HG03575 (cell line): ENCODE measurements at regions not wholly inside any gene's neighbourhood (a gene's known extent, or its start where the extent isn't known, plus 50 kb on each side); places are given as distances from the start of the nearest gene placed in this dataset.

Experiments
- ATAC-seq: cut with Tn5 transposase; IDR thresholded peaks from one replicate; pipeline ENCODE4 v1.9.1; 2021; ENCODE audit not compliant: unreplicated experiment, insufficient number of reproducible peaks, low FRiP score; ENCODE audit errors: extremely low read depth

DNA sequence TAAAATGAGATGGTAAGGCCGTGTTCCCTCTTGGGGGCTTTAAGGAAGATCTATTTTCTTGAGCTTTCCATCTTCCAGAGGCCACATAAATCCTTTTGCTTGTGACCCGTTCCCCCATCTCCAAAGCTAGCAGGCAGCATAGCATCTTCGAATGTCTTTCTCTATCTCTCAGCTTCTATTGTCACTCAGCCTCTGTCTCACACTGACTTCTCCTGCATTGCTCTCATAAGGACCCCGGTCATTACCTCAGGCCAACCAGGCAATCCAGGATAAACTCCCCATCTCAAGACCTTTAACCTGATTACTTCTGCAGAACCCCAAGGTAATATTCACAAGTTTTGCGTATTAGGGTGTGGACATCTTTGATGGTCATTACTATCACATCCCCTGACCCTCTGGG lies 250.3 kb upstream of the SOX2 start:
- no peak for ATAC-seq

DNA sequence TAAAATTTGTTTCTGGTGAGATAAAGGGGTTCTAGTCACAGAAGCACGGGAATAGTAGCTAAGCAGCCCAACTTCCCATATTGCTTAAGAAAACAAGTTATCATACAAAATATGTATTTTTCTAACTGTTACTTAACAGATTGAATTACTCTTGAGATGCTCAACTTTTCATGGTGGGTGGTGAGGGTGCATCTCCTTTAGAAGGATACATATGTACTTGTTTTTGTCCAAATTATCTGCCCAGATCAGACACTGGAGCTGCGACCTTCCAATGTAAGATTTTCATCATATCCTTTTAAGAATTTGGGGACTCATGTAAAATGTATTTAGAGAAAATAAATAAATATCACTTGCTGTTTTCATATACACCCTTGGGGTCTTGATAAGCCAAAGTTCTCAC lies 252.2 kb upstream of the SOX2 start:
- no peak for ATAC-seq

DNA sequence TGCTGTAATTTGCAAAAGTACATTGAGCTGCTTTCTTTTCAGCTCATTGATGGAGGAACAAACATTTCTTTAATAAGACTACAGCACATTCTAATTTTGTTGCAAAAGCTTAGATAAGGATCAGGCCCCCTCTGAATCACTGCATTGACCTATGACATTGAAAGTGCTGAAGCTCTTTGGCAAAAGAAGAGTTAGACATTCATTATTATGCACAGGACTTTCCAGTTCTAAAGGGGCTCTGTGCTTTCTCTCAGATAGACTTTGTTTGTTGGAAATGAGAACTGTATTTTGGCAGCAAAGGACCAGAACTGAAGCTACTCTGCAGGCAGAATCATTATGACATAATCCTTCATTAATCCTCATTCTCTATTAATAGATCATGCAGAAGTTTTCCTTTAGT lies 252.9 kb upstream of the SOX2 start:
- ATAC-seq, result no peak

DNA sequence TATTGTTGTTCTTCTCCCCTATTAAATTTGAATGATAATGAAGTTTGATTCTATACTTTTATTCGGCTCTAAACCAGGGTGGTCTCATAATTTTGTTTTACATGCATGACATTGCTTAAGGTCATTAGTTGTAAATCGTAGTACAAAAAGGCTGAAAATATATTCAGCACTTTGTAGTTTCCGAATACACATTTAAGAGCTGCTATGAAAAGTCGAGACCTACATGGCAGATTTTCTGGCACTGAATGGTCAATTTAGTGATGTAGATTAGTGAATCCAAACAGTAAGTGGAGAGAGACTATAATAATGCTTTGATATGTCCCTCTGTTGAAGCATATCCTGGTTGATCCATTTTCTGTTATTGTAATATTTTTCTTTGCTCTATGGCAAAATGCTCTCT lies 254.0 kb upstream of the SOX2 start:
- ATAC-seq, result no peak

DNA sequence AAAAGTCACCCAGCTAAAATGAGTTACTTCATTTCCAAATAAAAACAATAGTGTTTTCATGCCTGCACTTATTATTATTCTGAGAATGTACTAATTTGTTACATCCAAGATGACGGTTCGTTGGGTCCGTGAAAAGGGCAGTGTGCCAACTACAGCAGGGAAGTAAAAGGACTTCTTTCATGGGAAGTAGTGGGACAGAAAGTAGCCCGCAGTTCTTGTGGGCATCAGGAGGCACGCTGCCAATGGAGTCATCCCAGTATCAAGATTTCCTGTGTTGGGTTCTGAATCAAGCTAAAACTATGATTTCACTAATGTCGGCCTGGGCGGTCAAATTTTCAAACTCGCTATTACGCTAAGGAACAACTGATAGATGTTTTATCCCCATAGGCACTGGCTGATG lies 254.5 kb upstream of the SOX2 start:
- no peak for ATAC-seq

DNA sequence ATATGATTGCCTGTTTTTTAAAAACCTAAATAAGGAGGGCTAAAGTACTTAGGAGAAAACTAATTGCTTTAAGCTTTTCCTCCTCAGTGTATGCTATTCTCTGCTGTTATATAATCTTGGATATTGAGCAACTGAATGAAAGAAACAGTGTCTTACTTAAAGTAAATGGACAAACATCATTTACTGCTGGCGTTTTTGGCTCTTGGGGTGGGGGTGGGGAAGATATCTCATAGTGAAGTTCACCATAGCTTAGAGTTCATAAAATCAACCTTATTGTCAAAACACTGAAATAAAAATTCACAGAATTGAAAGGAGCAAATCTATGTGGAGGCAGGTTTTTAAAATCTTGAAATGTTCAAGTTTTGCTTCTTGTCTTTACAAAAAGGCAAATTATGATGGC lies 256.4 kb upstream of the SOX2 start:
- ATAC-seq, result no peak

DNA sequence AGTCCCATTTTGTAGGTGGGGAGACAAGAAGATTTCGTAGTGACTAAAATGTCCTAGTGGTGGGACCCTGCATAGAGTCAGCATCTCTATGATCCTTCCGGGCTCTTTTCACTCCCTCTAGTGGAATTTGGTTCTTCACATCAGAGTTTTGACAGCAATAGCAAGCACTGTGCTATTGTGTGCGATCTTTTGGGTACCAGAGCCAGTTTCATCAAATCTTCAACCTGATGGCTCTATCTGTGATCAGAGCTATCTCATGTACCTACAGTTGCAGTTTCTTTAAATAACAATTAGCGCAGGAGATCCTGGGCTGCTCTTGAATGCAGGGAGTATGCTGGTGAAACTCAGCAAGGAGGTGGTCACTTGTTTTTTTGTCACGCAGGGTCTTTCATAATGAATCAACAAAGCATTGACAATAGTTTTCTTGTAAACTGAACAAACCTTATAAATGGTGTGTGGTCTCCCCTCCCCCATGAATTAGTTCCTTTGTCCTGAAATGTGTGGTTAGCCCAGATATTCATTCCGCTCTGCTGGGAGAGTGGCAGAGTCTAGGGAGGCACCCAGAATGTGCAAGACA lies 257.2 kb upstream of the SOX2 start:
- ATAC-seq, result no peak

DNA sequence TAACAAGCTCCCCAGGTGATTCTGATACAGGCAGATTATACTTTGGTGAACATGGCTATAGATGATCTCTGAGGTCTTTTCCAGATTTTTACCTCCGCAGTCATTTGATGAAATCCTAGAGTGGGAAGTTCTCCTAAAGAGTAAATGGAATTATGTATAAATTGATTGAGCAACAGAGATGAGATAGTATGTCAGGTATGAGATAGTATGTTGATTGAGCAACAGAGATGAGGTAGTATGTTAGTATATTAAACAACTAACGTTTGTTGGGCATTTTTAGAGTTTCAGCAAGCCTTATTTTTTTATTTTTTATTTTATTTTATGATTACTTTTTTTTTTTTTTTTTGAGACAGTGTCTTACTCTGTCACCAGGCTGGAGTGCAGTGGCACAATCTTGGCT lies 265.0 kb upstream of the SOX2 start:
- no peak for ATAC-seq

DNA sequence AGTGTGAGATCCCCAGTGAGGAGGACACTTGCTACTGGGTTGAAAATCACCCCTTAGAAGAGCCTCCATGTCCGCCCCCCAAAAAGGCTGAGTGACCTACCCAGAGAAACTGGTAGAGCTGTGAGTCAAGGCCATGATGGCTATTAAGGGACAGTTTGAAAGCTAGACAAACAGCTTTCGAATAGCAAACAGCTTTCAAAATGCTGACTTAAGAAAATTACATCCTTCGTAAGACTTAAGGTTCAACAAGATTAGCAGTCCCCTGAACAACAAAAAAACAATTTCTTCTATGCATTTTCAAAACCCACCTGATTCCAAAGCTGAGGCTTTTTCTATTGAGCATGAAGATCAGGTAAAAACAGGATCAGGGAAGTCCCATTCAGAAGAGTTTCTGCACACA lies 269.7 kb upstream of the SOX2 start:
- no peak for ATAC-seq

DNA sequence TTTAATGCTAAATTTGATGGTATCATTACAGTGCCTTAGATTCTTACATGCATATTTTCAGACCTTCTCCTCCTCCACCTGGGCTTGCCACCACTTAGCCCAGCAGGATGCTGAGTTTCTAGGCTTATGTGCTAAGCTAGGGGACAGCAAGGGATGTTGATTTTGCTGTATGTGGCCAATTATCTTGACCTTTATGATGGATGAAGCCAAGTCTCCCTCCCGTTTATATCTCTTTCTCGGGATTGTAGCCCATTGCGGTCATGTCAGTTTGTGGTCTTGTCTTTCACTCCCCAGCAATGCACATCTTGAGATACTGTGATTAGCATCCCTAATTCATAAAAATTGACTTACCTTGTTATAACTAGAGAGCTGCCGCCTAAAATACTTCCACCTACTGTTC lies 278.7 kb upstream of the SOX2 start:
- ATAC-seq, result no peak

DNA sequence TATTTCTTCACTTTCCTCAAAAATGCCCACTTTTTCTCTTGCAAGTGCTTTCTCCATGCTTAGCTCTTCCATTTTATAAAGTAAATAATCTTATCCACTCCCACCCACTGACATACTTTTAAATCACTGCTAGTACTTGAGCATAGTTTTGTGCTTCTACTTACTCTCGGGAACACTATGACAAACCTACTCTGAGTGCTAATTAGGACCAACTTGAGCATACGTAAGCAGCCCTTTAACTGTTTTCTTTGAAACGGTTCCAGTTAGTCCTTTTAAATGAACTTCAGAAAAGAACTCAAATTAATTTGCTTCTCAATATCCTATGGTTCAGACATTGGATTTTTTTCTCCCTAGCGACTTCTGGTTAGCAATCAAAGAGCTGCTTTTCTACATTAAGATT lies 280.0 kb upstream of the SOX2 start:
- ATAC-seq, result no peak

DNA sequence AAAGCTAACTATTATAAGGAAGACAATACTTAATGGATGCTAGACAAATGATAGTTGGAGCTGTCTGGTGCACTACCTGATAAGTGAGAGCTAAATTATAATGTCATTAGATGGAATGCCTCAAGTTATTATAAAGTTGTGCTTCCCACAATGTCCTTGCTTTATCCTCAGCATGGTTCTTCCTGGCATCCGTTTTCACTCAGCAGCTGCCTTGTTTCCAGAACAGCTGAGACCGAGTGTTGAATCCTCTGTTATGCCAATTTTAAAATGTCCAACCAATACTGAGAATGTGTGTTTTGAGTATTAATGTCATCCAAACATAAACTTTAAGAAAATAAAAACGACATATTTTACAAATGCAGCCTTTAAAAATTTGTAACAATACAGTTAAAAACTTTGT lies 286.7 kb upstream of the SOX2 start:
- no peak for ATAC-seq

DNA sequence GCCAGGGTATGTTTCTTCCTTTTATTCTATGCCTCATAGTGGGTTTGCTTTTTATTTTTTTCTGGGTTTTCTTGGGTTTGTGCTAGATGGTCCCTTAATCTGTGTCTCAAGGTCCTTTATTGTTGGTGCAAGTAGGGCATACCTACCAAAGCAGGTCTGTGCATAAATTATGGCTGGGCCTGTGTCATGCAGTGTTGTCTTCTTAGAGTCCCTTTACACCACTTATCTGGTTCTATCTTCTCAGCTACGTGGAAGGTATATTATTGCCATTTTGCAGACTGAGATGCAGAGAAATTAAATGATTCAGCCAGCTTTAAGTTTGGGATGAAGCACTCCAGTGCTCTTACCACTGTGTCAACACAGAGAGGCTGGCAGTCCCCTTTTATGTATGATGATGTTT lies 293.5 kb upstream of the SOX2 start:
- no peak for ATAC-seq

DNA sequence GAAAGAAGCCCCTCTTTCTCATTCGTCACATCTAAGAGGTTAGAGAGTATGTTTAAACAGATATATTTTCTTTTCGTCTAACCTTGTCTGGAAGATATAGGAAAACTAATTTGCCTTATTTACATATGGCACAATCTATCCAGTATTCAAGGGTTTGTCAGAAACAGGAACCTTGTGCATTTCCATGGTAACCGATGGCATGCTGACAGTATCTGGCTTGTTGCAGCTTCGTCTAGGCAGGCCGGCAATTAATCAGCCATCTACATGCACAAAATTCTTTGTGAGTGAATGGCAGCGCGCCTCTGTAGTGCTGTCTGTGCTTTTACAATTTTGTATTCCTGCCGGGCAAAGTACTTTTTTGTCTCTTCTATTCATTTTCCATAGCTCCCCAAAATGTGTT lies 294.0 kb upstream of the SOX2 start:
- no peak for ATAC-seq

DNA sequence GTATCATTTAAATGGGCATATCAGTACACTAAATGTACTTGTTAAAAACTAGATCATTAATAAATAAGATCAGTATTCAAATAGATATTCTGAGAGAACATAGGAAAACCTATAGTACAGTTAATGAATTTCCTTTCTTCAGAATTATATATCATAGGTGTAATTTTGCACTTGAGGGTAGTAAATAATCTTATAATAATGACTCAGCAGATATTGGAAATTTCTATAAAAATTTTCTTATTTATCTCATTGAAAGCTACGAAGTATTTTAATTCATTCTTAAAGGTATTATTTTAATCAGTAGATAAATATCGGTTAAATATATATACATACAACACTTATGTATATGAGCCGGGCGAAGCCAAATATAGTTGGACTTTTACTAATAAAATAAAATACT lies 300.9 kb upstream of the SOX2 start:
- ATAC-seq, result no peak

DNA sequence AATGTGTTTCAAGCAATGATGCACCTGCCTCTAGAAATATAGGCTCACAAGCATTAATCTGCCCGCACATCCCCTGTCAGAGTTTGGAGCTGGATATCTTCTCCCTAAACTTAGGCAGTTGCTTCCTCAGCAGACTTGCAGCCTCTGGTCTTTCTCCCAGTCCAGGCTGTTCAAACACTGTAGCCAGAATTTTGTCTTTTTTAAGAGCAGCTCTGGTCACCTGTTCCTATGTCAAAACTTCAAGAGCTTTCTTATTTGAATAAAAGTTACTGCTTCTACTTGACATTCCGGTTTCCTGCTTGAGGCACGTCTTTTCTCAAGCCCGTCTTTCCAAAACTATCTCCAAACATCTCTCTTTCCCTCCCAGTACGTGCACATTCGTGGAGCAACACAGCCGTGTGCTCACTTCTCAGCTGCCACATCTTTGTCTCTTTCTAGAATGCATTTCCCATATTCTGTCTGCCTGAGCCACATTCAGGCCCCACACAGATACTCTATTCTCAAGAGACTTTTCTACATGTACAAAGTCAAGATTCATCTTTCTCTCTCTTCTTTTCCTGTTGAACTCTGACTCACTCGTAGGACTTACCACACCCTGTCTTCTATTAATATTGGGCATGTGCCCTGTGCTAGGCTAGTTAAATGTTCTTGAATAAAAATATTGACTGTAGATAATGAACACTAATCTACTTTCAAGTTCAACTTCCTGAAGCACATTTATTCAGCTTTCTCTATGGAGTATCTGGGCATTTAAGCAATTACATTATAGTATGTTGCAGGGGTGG lies 307.7 kb upstream of the SOX2 start:
- no peak for ATAC-seq

DNA sequence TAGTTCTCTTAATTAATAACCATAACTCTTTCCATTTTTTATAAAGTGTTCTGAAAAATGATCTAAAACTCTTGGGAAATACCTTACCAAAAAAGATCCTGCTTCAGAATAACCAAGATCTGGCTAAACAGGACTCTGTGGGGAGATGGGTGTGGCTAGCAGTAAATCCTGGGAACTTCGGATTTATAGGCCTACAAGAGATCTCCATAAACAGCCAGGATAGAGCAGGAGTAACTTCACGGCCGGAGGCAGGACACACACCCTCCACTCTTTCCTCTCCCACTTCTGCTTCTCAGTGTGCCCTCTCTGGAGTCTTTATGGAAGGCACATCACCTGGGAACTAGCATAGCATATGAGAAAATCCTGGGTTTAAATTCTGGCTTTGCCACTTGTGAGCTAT lies 309.4 kb upstream of the SOX2 start:
- no peak for ATAC-seq

DNA sequence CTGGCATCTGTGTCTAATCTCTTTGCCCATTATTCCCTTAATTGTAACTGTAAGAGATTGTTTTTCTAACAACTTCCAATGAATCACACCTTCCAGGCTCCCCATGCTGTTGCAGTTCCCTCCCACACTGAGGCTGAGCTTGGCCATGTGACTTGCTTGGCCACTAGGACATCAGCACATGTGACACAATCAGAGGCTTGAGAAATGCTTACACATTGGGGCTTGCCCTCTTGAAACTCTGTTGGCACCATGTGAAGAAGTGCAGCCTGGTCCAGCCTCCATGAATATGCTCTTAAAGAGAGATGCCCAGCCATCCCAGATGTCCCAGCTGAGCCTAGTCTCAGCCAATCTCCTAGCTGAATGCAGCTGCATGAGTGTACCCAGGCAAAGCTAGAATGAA lies 326.8 kb upstream of the SOX2 start:
- no peak for ATAC-seq

DNA sequence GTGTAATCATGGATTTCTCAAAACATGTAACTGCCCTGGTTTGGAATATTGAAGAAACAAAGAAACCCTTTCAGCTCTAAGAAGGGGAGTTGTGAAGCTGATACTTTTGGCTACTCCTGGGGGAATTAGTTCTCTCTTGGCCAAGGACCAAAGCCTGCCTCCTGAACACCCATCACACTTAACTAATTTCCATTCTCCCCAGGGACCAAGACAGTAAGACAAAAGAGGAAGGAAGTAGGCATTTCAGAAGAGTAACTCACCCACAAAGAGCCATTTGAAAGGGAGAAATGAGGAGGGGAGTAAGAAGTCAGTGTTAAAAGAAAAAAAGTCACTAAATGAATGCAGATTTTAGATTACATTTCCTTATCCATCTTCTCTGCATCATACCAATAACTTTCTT lies 328.0 kb upstream of the SOX2 start:
- ATAC-seq, result no peak

DNA sequence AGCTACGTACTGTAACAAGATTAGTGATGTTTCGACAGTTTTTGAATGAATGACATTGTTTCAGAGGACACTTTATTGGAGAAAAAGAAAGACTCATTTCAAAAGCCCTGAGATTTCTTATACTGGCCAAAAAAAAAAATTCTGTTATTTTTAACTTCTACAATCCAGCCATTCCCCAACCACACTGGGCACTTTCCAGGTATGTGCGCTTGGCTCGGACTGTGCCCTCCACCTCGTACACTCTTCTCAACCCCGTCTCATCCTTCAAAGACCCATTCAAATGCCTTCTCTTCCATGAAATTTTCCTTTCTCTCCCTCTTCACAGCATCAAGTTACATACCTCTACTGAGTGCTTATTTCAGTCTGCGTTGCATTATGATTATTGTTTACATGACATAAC lies 328.5 kb upstream of the SOX2 start:
- ATAC-seq, result no peak

DNA sequence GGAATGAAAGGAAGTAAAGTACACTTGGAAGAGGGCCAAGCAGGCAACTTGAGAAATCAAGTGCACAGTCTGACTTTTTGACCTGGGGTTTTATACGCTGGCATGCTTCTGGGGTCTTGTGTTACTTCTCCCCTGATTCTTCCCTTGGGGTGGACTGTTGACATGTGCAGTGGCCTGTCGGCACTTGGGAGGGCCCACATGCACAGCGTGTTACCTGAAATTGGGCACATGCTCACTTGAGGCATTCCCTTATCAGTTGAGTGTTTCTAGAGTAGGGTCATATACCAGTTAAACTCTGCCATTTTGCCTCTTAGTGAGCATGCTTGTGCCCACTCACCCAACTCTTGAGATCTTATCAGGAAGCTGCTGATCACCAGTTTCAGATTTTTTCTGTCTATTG lies 329.1 kb upstream of the SOX2 start:
- no peak for ATAC-seq
